PC-3 (cell line): ENCODE measurements at regions not wholly inside any gene's neighbourhood (a gene's known extent, or its start where the extent isn't known, plus 50 kb on each side); places are given as distances from the start of the nearest gene placed in this dataset.

Source experiments
- EZH2 ChIP-seq: fragments of 300-600 bp; sonication (generic); IDR thresholded peaks from one replicate; pipeline ENCODE4 v1.6.1; 2017; ENCODE audit warnings: antibody characterized with exemption, mild to moderate bottlenecking, low read length; ENCODE audit not compliant: unreplicated experiment
- EZH2phosphoT487 ChIP-seq: fragments of 300-600 bp; sonication (generic); IDR thresholded peaks from 2 replicates; pipeline ENCODE4 v1.6.1; 2018; ENCODE audit warnings: mild to moderate bottlenecking, antibody characterized with exemption, low read length, borderline replicate concordance
- TF ChIP-seq, protein P1 (sequence below): fragments of 300-600 bp; sonication (generic); conservative IDR thresholded peaks from 2 replicates; pipeline ENCODE4 v1.5.1; 2017; ENCODE audit warnings: antibody characterized with exemption, low read depth, mild to moderate bottlenecking, low read length

- TF ChIP-seq, protein P1, sequence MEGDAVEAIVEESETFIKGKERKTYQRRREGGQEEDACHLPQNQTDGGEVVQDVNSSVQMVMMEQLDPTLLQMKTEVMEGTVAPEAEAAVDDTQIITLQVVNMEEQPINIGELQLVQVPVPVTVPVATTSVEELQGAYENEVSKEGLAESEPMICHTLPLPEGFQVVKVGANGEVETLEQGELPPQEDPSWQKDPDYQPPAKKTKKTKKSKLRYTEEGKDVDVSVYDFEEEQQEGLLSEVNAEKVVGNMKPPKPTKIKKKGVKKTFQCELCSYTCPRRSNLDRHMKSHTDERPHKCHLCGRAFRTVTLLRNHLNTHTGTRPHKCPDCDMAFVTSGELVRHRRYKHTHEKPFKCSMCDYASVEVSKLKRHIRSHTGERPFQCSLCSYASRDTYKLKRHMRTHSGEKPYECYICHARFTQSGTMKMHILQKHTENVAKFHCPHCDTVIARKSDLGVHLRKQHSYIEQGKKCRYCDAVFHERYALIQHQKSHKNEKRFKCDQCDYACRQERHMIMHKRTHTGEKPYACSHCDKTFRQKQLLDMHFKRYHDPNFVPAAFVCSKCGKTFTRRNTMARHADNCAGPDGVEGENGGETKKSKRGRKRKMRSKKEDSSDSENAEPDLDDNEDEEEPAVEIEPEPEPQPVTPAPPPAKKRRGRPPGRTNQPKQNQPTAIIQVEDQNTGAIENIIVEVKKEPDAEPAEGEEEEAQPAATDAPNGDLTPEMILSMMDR: no peak
- TF ChIP-seq EZH2 (no peak), EZH2phosphoT487 (no peak)
Measured at GRCh38 chr16:8516471-8516870, 73.8 kb downstream of the TMEM114 start.
